IMR-90 (cell line): ENCODE measurements at regions not wholly inside any gene's neighbourhood (a gene's known extent, or its start where the extent isn't known, plus 50 kb on each side); places are given as distances from the start of the nearest gene placed in this dataset.

Source experiments
- CEBPB ChIP-seq: IDR thresholded peaks from 2 replicates; pipeline ENCODE4 v1.6.1; 2012; ENCODE audit warnings: low read depth, low read length, improper control_type of control experiment
- CTCF ChIP-seq: conservative IDR thresholded peaks from 2 replicates; pipeline ENCODE4 v1.5.1; 2012; ENCODE audit warnings: mild to moderate bottlenecking, low read depth, low read length, improper control_type of control experiment
- POLR2A ChIP-seq: IDR thresholded peaks from 2 replicates; pipeline ENCODE4 v1.6.1; 2012; ENCODE audit warnings: mild to moderate bottlenecking, low read depth, low read length
- RAD21 ChIP-seq: IDR thresholded peaks from 2 replicates; pipeline ENCODE4 v1.6.1; 2012; ENCODE audit warnings: low read length, improper control_type of control experiment
- SMC3 ChIP-seq: fragments of 150-350 bp; IDR thresholded peaks from 2 replicates; pipeline ENCODE4 v1.6.1; 2016; ENCODE audit warnings: low read depth, mild to moderate bottlenecking, antibody characterized with exemption, low read length, moderate library complexity
- USF2 ChIP-seq: fragments of 150-350 bp; IDR thresholded peaks from 2 replicates; pipeline ENCODE4 v1.6.1; 2017; ENCODE audit warnings: mild to moderate bottlenecking, antibody characterized with exemption, low read length, low read depth

- no peak for TF ChIP-seq CTCF
- no peak for TF ChIP-seq POLR2A
- TF ChIP-seq CEBPB = no peak
- no peak for TF ChIP-seq RAD21
- no peak for TF ChIP-seq SMC3
- no peak for TF ChIP-seq USF2
These were observed 268.7 kb upstream of the SEL1L start for GRCh38 chr14:81802341-81802740.
